BE2C (cell line): ENCODE measurements at regions not wholly inside any gene's neighbourhood (a gene's known extent, or its start where the extent isn't known, plus 50 kb on each side); places are given as distances from the start of the nearest gene placed in this dataset.

Experiments
- DNase-seq: peaks from one replicate; pipeline ENCODE4 v3.0.0-alpha.2; 2020
- H3K27me3 ChIP-seq: fragments of 250-450 bp; sonication (Bioruptor Pico); 2 replicates; pipeline ENCODE4 v1.5.1; 2020; ENCODE audit warnings: mild to moderate bottlenecking
- H3K36me3 ChIP-seq: fragments of 250-450 bp; sonication (Bioruptor Pico); 2 replicates; pipeline ENCODE4 v1.5.1; 2020; ENCODE audit warnings: mild to moderate bottlenecking
- H3K4me1 ChIP-seq: fragments of 250-450 bp; sonication (Bioruptor Pico); 2 replicates; pipeline ENCODE4 v1.5.1; 2020
- H3K4me3 ChIP-seq: 2 replicates; pipeline ENCODE4 v1.5.1; 2011; ENCODE audit warnings: low read depth, low read length
- H3K9me3 ChIP-seq: fragments of 250-450 bp; sonication (Bioruptor Pico); 2 replicates; pipeline ENCODE4 v1.5.1; 2020
- TF ChIP-seq, protein P1 (sequence below): IDR thresholded peaks from 2 replicates; pipeline ENCODE4 v1.5.1; 2012; ENCODE audit warnings: mild to moderate bottlenecking, low read depth, low read length

DNA sequence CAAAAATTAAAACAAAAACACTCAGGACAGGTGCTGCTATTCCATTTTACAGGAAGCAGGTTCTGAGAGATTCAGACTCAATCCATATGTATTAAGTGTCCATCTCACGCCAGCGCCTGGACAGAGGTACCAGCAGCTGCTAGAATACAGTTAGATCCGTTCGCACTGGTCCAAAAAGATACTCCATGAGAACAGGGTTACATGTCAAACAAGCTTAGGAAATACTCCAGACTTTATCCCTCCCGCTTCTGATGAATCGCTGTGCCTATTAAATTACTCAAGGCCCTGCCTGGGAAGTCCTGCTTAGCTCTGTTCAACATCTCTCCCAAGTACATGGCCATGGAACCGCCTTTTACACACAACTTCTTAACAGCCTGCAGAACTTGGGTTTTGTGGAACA is 50.2 kb upstream of the SLC35C1 start:
- DNase-seq, result no peak
- Histone ChIP-seq H3K9me3 (no peaks in the 10 kb centered on the region), H3K4me3 (no peak overlapping the region), H3K36me3 (no peaks in the 10 kb centered on the region), H3K4me1 (no peaks in the 10 kb centered on the region), H3K27me3 (no peaks in the 10 kb centered on the region)
- TF ChIP-seq, protein P1, sequence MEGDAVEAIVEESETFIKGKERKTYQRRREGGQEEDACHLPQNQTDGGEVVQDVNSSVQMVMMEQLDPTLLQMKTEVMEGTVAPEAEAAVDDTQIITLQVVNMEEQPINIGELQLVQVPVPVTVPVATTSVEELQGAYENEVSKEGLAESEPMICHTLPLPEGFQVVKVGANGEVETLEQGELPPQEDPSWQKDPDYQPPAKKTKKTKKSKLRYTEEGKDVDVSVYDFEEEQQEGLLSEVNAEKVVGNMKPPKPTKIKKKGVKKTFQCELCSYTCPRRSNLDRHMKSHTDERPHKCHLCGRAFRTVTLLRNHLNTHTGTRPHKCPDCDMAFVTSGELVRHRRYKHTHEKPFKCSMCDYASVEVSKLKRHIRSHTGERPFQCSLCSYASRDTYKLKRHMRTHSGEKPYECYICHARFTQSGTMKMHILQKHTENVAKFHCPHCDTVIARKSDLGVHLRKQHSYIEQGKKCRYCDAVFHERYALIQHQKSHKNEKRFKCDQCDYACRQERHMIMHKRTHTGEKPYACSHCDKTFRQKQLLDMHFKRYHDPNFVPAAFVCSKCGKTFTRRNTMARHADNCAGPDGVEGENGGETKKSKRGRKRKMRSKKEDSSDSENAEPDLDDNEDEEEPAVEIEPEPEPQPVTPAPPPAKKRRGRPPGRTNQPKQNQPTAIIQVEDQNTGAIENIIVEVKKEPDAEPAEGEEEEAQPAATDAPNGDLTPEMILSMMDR, result no peak

DNA sequence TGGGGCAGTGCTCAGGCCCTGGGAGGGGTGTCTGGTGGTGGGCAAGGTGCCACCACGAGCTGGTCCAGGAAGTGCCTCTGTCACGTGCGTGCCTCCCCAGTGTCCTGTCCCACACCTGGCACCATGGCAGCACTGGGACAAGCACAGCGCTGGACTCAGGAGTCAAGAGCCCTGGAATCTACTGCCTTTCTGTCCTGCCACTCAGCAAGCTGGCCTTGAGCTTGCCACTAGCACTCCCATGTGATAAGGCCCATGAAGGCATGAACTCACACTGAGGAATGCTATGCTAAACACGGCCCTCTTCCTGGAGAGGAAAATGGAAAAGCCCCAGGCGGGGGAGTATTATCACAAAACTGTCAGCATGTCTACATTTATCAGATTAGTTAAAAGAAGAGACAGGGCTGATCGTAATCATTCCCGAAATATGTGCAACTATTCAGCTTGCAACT is 50.7 kb upstream of the SLC35C1 start:
- no peak for DNase-seq
- H3K27me3 ChIP-seq, result no peaks in the 10 kb centered on the region
- TF ChIP-seq, protein P1, result no peak

DNA sequence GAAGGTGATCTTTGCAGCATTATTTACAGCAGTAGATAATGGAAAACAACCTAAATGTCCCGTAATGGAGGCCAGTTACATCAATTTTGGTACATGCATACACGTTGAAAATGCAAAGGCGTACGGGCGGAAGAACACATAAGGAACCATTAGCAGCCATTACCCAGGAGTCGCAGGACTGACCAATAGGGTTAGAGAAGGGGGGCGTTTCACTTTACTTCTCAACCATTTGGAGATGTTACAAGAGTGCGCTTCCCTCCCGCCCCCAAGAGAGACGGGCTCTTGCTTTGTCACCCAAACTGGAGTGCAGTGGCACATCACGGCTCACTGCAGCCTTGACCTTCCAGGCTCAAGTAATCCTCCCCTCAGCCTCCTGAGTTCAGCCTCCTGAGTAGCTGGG is 52.8 kb upstream of the SLC35C1 start:
- no peaks in the 10 kb centered on the region for H3K36me3 ChIP-seq
- no peaks in the 10 kb centered on the region for H3K27me3 ChIP-seq
- TF ChIP-seq, protein P1, result no peak
- H3K4me1 ChIP-seq, result no peaks in the 10 kb centered on the region
- no peak overlapping the region for H3K4me3 ChIP-seq
- no peaks in the 10 kb centered on the region for H3K9me3 ChIP-seq
- DNase-seq, result no peak

More for the DNA sequence above, 50.7 kb upstream of the SLC35C1 start:
- H3K4me3 ChIP-seq, result no peak overlapping the region
- H3K36me3 ChIP-seq, result no peaks in the 10 kb centered on the region
- H3K9me3 ChIP-seq, result no peaks in the 10 kb centered on the region
- H3K4me1 ChIP-seq, result no peaks in the 10 kb centered on the region

DNA sequence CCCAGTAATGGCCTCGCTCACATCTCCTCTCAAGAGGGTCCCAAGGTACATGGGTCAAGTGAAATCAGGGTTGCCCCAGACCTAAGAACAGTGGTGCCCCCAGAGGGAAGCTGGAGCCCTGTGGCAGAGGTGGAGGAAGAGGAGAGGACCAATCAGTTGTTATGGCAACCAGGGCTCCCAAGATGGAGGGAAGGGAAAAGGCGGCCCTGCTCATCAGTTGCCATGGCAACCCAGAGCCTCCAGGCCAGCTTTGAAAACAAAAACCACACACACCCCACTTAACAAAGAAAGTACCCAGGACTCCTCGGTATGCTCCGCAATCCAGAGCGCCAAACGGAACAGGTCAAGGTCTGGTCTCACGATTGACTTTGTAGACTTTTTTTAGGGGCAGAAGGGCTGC is 53.5 kb upstream of the SLC35C1 start:
- H3K9me3 ChIP-seq, result no peaks in the 10 kb centered on the region
- no peak overlapping the region for H3K4me3 ChIP-seq
- no peaks in the 10 kb centered on the region for H3K27me3 ChIP-seq
- no peaks in the 10 kb centered on the region for H3K4me1 ChIP-seq
- no peak for DNase-seq
- TF ChIP-seq, protein P1, result no peak
- no peaks in the 10 kb centered on the region for H3K36me3 ChIP-seq

DNA sequence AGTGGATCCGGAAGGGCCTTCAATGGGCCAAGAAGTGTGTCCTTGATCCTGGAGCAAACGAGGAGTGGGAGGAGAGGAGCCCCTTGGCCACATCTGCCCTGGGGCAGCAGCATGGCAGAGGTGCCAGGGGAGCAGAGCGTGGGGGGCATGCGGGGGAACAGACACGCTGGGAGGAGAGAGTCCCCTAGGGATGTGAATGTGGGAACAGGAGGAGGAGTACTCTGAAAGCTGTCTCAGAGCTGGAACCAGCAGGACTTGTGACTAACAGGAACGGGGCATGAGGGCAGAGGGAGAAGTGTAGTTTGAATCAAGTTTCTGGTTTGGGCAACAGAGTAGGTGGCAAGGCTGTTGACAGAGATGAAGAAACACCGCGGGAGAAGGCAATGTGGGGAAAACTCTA is 54.5 kb upstream of the SLC35C1 start:
- TF ChIP-seq, protein P1, result no peak
- no peak for DNase-seq
- no peaks in the 10 kb centered on the region for H3K9me3 ChIP-seq
- no peaks in the 10 kb centered on the region for H3K4me1 ChIP-seq
- no peaks in the 10 kb centered on the region for H3K27me3 ChIP-seq
- H3K36me3 ChIP-seq, result no peaks in the 10 kb centered on the region
- H3K4me3 ChIP-seq, result no peak overlapping the region

DNA sequence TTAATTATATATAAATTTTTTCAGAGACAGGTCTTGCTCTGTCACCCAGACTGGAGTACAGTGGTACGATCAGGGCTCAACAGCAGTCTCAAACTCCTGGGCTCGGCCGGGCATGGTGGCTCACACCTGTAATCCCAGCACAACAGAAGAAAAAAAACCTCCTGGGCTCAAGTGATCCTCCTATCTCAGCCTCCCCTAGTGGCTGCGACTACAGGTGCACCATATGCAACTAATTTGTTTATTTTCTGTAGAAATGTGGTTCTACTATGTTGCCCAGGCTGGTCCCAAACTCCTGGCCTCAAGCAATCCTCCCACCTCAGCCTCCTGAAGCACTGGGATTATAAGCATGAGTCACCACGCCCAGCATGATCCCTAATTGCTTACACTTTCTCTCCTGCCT is 56.1 kb upstream of the SLC35C1 start:
- TF ChIP-seq, protein P1, result no peak
- no peaks in the 10 kb centered on the region for H3K27me3 ChIP-seq
- no peaks in the 10 kb centered on the region for H3K36me3 ChIP-seq

More for the DNA sequence above, 56.1 kb upstream of the SLC35C1 start:
- Histone ChIP-seq H3K4me3 (no peak overlapping the region), H3K4me1 (no peaks in the 10 kb centered on the region), H3K9me3 (no peaks in the 10 kb centered on the region)
- no peak for DNase-seq
